GM12865 (cell line): ENCODE measurements at regions not wholly inside any gene's neighbourhood (a gene's known extent, or its start where the extent isn't known, plus 50 kb on each side); places are given as distances from the start of the nearest gene placed in this dataset.

Experiments used
- DNase-seq: peaks from one replicate; pipeline ENCODE4 v3.0.0; 2010; ENCODE audit warnings: low read depth
- H3K4me3 ChIP-seq: 2 replicates; pipeline ENCODE4 v1.5.1; 2011; ENCODE audit warnings: mild to moderate bottlenecking, low read depth, low read length, control low read depth
- TF ChIP-seq, protein P1 (sequence below): IDR thresholded peaks from 2 replicates; pipeline ENCODE4 v1.5.1; 2011; ENCODE audit warnings: low read length, control low read depth, low read depth, inconsistent platforms; ENCODE audit not compliant: insufficient read depth; ENCODE audit errors: missing control alignments

DNA sequence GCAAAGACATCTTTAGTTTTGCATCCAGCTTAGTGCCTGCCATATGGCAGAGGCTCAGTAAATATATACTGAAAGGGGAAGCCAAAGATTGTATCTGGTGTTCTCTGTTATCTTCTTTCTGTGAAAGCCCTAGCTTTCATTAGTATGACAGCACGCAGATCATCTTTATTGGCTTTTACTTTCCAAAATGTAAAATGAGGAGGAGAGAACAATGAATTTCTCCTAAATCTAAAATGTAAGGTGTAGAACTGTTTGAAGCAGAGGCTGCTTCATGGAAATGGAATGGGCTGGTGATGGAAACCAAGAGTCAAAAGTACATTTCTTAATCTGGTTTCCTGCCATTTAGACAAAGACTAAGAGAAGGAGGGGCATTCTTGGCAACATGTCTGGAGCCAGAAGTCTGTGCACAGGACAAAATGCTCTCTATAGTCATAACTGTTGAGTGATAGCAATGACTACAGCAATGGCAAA is 1029.9 kb upstream of the PIK3C3 start:
- DNase-seq, result no peak
- no peak overlapping the region for H3K4me3 ChIP-seq
- TF ChIP-seq, protein P1, sequence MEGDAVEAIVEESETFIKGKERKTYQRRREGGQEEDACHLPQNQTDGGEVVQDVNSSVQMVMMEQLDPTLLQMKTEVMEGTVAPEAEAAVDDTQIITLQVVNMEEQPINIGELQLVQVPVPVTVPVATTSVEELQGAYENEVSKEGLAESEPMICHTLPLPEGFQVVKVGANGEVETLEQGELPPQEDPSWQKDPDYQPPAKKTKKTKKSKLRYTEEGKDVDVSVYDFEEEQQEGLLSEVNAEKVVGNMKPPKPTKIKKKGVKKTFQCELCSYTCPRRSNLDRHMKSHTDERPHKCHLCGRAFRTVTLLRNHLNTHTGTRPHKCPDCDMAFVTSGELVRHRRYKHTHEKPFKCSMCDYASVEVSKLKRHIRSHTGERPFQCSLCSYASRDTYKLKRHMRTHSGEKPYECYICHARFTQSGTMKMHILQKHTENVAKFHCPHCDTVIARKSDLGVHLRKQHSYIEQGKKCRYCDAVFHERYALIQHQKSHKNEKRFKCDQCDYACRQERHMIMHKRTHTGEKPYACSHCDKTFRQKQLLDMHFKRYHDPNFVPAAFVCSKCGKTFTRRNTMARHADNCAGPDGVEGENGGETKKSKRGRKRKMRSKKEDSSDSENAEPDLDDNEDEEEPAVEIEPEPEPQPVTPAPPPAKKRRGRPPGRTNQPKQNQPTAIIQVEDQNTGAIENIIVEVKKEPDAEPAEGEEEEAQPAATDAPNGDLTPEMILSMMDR, result no peak

DNA sequence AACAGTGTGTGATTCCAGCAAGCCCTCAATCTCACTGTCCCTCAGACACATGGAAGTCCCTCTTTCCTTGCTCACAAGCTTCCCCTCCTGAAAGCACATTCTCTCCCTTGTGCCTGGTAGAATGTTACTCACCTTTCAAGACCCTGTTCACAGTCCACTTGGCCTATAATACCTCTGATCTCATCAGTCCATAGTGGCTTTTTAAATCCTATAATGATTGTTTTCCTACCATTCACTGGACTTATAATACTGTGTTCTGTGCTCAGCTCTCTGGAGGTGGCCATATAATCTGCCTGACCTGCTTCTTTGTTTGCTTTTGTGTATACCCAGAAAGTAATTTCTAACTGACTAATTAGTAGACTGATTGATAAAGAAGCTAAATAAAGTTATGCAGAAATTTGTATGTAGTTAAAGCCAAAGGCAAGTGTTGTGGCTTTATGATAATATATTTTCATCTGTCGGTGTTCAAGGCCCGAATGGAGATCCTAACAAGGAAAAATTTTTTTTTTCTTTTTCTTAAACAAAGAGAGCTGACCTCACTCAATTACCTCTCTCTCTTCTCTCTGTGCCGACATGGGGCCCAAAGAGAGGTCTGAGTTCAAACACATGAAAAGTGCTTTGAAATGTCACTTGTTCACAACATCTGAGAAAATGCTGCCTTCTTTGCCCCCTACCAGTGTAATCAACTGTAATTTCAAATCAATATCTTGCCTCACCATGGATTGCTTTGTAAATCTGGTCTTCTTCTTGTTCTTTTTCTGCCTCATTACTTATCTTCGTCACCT is 1033.0 kb upstream of the PIK3C3 start:
- TF ChIP-seq, protein P1, result no peak
- H3K4me3 ChIP-seq, result no peak overlapping the region
- no peak for DNase-seq

DNA sequence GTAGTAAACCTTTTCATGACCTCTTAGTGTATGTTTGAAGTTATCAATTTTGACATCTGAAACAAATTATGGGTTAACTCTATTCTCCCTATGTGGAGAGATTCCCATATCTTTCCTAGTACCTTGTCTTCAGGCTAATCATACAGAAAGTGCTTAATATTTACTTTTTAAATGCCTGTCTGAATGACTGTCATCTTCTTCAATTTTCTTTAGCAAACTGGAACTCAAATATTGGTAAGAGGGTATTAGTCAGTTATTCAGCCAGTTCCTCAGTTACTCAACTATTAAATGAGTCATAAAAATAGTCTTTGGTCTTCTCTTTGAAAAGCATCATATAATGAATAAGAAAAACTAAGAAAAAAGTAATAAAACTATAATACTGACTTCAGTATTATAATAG is 1038.0 kb upstream of the PIK3C3 start:
- TF ChIP-seq, protein P1, result no peak
- DNase-seq, result no peak
- H3K4me3 ChIP-seq, result no peak overlapping the region

DNA sequence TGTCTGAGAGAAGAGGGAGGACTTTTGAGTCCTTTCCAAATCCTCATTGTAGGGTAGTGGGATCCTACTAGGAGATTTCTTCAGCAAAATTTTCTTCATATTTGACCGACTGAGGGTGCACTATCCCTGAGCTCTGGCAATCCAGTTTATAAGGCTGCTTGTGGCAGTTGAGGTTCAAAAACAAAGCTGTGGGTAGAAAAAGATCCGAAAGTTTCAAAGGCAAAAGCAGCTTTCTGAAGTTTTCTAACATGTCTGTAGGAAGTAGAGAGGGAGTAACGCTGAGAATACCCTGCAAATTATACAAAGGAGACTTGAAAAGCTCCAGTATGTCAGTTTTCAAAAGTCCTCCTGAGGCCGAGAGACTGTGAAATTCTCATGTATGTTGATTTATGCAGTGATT is 1039.3 kb upstream of the PIK3C3 start:
- TF ChIP-seq, protein P1, result no peak
- no peak for DNase-seq
- no peak overlapping the region for H3K4me3 ChIP-seq

DNA sequence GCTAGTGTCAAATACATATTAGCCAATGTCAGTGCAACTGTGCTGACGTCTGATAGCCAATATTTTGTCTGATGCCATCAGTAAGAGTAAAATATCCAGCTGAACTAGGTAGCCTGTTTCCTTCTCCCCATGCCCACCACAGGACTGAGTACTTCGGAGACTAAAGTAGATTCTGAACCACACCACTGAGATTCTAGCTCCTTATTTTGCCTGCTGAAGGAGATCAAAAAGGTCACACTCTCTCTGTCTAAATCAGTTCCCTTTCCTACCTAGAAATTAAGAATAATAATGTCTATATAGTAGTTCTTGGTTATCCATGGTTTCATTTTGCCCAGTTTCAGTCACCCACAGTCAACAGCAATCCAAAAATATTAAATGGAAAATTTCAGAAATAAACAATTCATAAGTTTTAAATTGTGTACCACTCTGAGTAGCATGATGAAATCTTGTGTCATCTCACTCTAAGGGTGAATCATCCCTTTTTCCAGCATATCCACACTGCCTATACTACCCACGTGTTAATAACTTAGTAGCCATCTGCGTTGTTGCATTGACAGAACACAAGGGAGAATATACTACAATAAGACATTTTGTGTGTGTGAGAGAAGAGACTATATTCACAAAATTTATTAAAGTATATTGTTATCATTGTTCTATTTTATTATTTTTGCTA is 1043.3 kb upstream of the PIK3C3 start:
- TF ChIP-seq, protein P1, result no peak
- no peak for DNase-seq

DNA sequence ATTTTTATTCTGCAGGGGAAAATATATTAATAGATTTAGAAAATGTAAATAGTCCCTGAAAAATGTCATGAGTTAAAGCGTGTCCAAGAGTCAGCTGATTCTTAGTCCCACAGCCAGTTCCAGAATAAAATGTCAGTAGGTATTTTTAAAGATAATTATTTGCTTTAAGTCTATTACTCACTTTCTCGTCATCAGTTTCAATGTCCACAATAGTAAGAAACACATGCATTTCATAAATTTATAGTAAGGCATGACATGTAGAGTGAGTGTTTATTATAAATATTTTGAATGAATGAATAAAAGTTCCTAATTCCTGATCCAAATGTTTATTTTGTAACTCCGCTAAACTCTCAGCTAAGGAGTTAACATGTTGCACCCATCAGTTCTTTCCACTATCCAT is 1044.0 kb upstream of the PIK3C3 start:
- DNase-seq, result no peak
- no peak overlapping the region for H3K4me3 ChIP-seq
- TF ChIP-seq, protein P1, result no peak

More for the DNA sequence above, 1043.3 kb upstream of the PIK3C3 start:
- no peak overlapping the region for H3K4me3 ChIP-seq
